Renal cortical epithelial cell (primary cell): ENCODE measurements at regions not wholly inside any gene's neighbourhood (a gene's known extent, or its start where the extent isn't known, plus 50 kb on each side); places are given as distances from the start of the nearest gene placed in this dataset.
"Not testable (repeated sequence)": the region's sequence is repeated elsewhere in the genome, so short reads cannot be mapped to it uniquely, and the experiment has no call there.

Experiments
- DNase-seq: peaks from one replicate; pipeline ENCODE4 v3.0.0-alpha.2; 2011; ENCODE audit warnings: low read depth

DNA sequence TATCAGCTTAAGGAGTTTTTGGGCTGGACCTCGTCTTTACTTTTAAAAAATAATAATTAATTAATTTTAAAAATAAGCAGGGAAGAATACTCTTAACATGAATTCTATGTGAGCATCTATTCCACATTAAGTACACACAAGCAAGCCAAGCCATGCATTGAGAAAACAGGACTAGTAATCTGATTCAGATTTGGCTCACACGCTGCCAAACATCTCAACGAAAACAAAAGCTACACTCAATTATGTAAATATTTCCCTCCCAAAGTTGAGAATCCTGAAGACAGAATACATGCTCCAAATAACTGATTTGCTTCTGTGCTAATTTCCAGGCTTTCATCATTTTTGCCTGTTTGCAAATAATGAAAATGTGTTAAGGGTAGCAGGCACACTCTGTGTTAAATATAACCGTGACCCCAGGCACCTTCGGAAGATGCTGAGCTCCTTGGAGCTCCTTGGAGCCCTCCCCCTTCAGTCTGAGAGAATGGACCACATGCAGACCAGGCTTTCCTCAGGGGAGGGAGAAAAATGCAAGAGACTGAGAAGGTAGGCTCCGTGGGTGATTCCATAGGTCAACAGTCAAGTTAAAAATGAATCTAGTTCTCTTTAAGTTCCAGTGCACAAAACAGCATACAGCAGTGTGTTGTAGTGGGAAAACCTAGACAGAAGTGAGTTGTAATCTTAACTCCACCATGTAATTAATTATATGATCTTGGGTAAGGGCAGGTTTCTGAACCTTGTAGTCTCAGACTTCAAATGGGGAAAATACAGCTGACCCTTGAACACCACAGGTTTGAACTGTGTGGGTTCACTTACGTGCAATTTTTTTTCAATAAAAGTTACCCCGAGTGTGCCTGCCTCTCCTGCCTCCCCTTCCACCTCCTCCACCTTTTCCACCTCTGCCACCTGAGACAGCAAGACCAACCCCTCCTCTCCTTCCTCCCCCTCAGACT lies 161.3 kb upstream of the RREB1 start:
- no peak for DNase-seq

GRCh38 chr6:6950373-6951145 lies 157.2 kb upstream of the RREB1 start:
- no peak for DNase-seq

- DNase-seq, result no peak
These were observed 156.4 kb upstream of the RREB1 start for GRCh38 chr6:6951355-6951754.

GRCh38 chr6:6952484-6952883 lies 155.3 kb upstream of the RREB1 start:
- DNase-seq, result no peak

- not testable (repeated sequence) for DNase-seq
These were observed 154.8 kb upstream of the RREB1 start for GRCh38 chr6:6952927-6953326.

DNA sequence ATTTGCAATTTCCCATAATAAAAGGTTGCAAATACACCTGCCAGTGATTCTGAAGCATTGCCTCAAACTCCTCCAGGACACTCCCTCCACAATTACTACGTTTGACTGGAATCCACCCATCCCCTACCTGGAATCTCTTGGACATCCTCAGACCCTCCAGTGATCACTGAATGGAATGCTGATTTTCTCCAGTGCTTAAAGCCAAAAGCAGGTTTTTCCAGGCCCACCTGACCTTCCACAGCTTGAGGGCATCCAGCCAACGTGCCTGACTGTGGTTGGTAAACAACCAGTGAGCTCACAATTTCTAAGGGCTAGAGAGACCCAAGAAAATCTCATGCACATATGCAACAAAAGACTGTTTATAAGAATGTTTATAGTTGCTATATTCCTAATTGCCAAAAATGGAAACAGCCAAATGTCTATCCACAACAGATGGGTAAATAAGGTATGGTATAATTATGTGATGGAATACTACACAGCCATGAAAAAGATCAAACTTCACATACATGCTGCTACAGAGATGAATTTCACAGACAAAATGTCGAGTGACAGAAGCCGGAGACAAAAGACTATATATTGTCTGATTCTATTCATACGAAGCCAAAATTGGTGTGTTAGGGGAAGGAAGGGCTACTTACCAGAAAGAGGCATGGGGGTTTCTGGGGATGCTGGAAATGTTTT lies 147.1 kb upstream of the RREB1 start:
- no peak for DNase-seq

GRCh38 chr6:6962086-6962485 lies 145.7 kb upstream of the RREB1 start:
- DNase-seq, result no peak

GRCh38 chr6:6962699-6963098 lies 145.1 kb upstream of the RREB1 start:
- no peak for DNase-seq

DNA sequence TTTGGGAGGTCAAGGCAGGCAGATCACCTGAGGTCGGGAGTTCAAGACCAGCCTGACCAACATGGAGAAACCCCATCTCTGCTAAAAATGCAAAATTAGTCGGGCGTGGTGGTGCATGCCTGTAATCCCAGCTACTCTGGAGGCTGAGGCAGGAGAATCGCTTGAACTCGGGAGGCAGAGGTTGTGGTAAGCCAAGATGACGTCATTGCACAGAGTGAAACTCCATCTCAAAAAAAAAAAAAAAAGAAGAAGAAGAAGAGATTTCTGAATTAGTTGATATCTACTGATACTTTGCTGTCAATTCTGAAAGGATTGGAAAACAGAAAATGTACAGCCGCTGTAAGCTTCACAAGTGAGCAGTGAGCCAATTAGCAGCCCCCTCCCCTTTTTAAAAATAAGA lies 144.4 kb upstream of the RREB1 start:
- not testable (repeated sequence) for DNase-seq

DNA sequence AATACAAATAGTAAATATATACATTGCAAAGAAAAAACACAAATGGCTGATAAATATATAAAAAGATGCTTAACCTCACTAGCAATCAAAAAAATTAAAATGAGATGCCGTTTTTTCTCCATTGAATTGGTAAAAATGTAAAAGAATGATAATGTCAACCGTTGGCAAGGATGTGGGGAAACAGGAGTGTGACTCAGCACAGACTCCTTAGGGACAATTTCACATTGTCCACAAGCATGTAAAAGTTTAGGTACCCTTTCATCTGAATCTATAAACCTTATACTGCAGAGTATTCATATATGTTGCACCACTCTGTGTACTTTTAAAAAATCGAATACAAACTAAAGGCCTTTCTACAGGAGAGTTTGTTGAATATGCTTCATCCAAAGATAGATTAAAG lies 143.1 kb upstream of the RREB1 start:
- DNase-seq, result peak; percentile 23

GRCh38 chr6:6966127-6966526 lies 141.6 kb upstream of the RREB1 start:
- peak; percentile 94 for DNase-seq

DNA sequence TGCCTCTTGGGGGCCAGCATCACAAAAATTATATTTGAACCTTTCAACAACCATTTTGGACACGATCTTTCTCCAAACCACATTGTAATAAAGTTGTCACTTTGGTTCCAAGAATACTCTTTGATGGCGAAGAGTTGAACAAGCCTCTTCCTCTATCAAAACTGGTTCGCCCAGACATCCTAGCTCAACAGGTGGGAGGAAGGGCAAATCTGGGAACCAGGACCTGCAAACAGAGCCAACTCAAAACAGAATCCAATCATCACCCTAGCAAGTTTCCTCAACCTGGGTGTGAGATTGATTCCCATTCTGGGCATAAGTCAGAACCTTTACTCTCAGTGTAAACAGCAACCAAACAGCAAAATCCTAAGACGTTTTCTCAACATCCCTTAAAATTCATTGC lies 141.2 kb upstream of the RREB1 start:
- DNase-seq, result no peak

DNA sequence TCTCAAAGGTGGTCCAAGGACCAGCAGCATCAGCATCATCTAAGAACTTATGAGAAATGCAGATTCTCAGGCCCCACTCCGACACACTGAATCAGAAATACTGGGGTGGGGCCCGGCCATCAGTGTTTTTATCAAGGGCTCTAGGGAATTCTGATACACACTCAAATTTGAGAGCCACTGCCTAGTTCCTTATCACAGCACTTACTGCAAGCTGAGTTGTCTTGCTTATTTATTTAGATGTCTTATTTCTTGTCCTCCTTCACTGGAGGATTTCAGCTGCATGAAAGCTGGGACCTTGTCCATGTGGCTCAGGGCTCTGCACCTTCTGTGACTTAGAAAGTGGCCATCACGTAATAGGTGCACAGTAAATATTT lies 139.4 kb upstream of the RREB1 start:
- no peak for DNase-seq

GRCh38 chr6:6968731-6969552 lies 138.8 kb upstream of the RREB1 start:
- DNase-seq, result no peak

- peak; percentile 95 for DNase-seq
These were observed 138.0 kb upstream of the RREB1 start for GRCh38 chr6:6969761-6970223.

GRCh38 chr6:6970851-6971250 lies 136.9 kb upstream of the RREB1 start:
- no peak for DNase-seq

GRCh38 chr6:6971369-6971768 lies 136.4 kb upstream of the RREB1 start:
- no peak for DNase-seq

DNA sequence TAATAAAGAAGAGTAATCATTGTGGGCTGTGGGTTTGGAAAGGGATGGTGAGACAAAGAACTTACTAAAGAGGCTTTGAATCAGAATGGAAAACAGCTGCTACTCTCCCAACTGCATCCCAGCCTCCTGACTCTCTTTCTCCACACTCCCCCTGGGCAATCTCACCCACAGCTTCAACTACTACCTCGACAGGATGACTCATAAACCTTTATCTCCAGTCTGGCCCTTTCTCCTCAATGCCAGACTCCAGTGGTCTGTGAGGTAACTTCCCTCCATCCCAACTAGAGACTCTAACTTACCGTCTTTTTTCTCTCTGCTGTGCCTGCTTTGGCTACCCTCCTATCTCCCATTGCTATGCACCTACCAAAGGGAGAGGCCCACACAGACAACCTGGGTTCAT lies 135.3 kb upstream of the RREB1 start:
- peak; percentile 75 for DNase-seq

GRCh38 chr6:6973721-6974120 lies 134.0 kb upstream of the RREB1 start:
- no peak for DNase-seq

- DNase-seq, result no peak
These were observed 132.2 kb upstream of the RREB1 start for GRCh38 chr6:6975459-6976111.

GRCh38 chr6:6976193-6976592 lies 131.6 kb upstream of the RREB1 start:
- DNase-seq, result no peak
